K562 (cell line): ENCODE measurements at regions not wholly inside any gene's neighbourhood (a gene's known extent, or its start where the extent isn't known, plus 50 kb on each side); places are given as distances from the start of the nearest gene placed in this dataset.

Experiments
- ATAC-seq: fragments of 200-7000 bp; cut with Tn5 transposase; 3 replicates; pipeline ENCODE4 v1.9.1; 2020; ENCODE audit warnings: moderate library complexity
- BruUV-seq: library from RNA; stranded (reverse); fragments of 400-500 nt; replicated peaks from 2 replicates; lab custom pipeline; 2021; lab: Mats Ljungman, UMichigan
- CTCF ChIA-PET: fragments of 300-600 bp; formaldehyde crosslinking; extraction: SDS; loops from one replicate; lab custom pipeline; 2021; ENCODE audit warnings: low intra/inter-chr PET ratio; lab: Yijun Ruan, JAX
- POLR2A ChIA-PET: fragments of 300-600, 350-650 bp; sonication (Branson Sonifier 250); formaldehyde crosslinking; extraction: SDS; loops from one replicate; lab custom pipeline; 2021; ENCODE audit warnings: antibody characterized with exemption, inconsistent platforms; lab: Yijun Ruan, JAX
- DNase-seq, 4 experiments: peaks; one replicate each; pipeline versions ENCODE4 v3.0.0 to v3.0.0-alpha.2; 2011 to 2018; ENCODE audit warnings: low spot score in 3 of 4, mixed read lengths in 3 of 4; ENCODE audit errors: extremely low read depth in 1 of 4
- FAIRE-seq: peaks from 2 replicates; lab custom pipeline; 2011; peaks lifted over from hg19 to GRCh38; lab: Jason Lieb, UNC
- H2AFZ ChIP-seq: 2 replicates; pipeline ENCODE4 v1.6.0; 2011; ENCODE audit warnings: low read depth, low read length, control low read depth, inconsistent platforms
- H3K27ac ChIP-seq: fragments of 200-600 bp; 3 replicates; pipeline ENCODE4 v1.8.0; 2011; ENCODE audit warnings: low read depth, mild to moderate bottlenecking, control low read depth, inconsistent platforms, low read length, moderate library complexity, mixed read lengths; ENCODE audit errors: extremely low read depth
- H3K27me3 ChIP-seq, 2 experiments: fragments of 300-600 bp in 1 of 2; 2 replicates in 1 of 2; 3 replicates in 1 of 2; pipeline versions ENCODE4 v1.6.0 to v1.8.0; 2011; ENCODE audit warnings: inconsistent platforms in 2 of 2, low read length in 2 of 2, mild to moderate bottlenecking in 1 of 2, mixed read lengths in 1 of 2, moderate library complexity in 1 of 2; ENCODE audit not compliant: control insufficient read depth in 2 of 2, insufficient read depth in 2 of 2
- H3K36me3 ChIP-seq: fragments of 300-600 bp; 3 replicates; pipeline ENCODE4 v1.8.0; 2011; ENCODE audit warnings: mild to moderate bottlenecking, low read length, inconsistent platforms; ENCODE audit not compliant: control insufficient read depth, insufficient read depth
- H3K4me1 ChIP-seq, 2 experiments: fragments of 200-600 bp in 1 of 2; replicated peaks in 1 of 2; 2 replicates in 1 of 2; 3 replicates in 1 of 2; pipeline versions ENCODE4 v1.5.1 to v1.8.0; 2011; ENCODE audit warnings: inconsistent platforms in 2 of 2, low read length in 2 of 2, mild to moderate bottlenecking in 1 of 2, mixed read lengths in 1 of 2, moderate library complexity in 1 of 2; ENCODE audit not compliant: control insufficient read depth in 2 of 2, insufficient read depth in 2 of 2
- H3K4me2 ChIP-seq: 2 replicates; pipeline ENCODE4 v1.6.1; 2011; ENCODE audit warnings: low read length, control low read depth, inconsistent platforms, mixed read lengths; ENCODE audit not compliant: insufficient read depth
- H3K4me3 ChIP-seq: fragments of 200-600 bp; sonication (generic), shearing (Covaris generic); 2 replicates; pipeline ENCODE4 v1.5.1; 2016; ENCODE audit warnings: control low read depth, inconsistent platforms
- H3K79me2 ChIP-seq: fragments of 200-600 bp; 3 replicates; pipeline ENCODE4 v1.8.0; 2011; ENCODE audit warnings: low read length, inconsistent platforms; ENCODE audit not compliant: control insufficient read depth, insufficient read depth
- H3K9ac ChIP-seq, 2 experiments: 2 replicates each; pipeline versions ENCODE4 v1.6.0 to v1.6.1; 2011; ENCODE audit warnings: low read depth in 2 of 2, low read length in 2 of 2, control low read depth in 1 of 2, inconsistent platforms in 1 of 2, mild to moderate bottlenecking in 1 of 2, mixed read lengths in 1 of 2; ENCODE audit not compliant: insufficient read depth in 1 of 2
- H3K9me1 ChIP-seq: one replicate; pipeline ENCODE4 v1.6.0; 2011; ENCODE audit warnings: inconsistent platforms, mild to moderate bottlenecking, low read length, moderate library complexity; ENCODE audit not compliant: control insufficient read depth, insufficient read depth
- H3K9me3 ChIP-seq: replicated peaks from 2 replicates; pipeline ENCODE4 v1.5.1; 2011; ENCODE audit warnings: low read depth, low read length, inconsistent platforms; ENCODE audit not compliant: control insufficient read depth, insufficient read depth
- H4K20me1 ChIP-seq: replicated peaks from 2 replicates; pipeline ENCODE4 v1.6.1; 2011; ENCODE audit warnings: low read length, inconsistent platforms, mixed read lengths; ENCODE audit not compliant: control insufficient read depth, insufficient read depth
- CEBPB ChIP-seq: fragments of 450-650 bp; IDR thresholded peaks from 2 replicates; pipeline ENCODE4 v1.6.1; 2016; ENCODE audit warnings: missing genetic modification characterization, missing compliant biosample characterization
- EWSR1 ChIP-seq: fragments of 450-650 bp; IDR thresholded peaks from 2 replicates; pipeline ENCODE4 v1.6.1; 2018; ENCODE audit warnings: borderline replicate concordance, mild to moderate bottlenecking, low read depth, moderate library complexity; ENCODE audit not compliant: partially characterized antibody
- MEIS2 ChIP-seq: fragments of 450-650 bp; IDR thresholded peaks from 2 replicates; pipeline ENCODE4 v1.6.1; 2014; ENCODE audit warnings: mild to moderate bottlenecking; ENCODE audit not compliant: partially characterized antibody
- POLR2A ChIP-seq: fragments of 450-650 bp; conservative IDR thresholded peaks from 2 replicates; pipeline ENCODE4 v1.6.1; 2016
- WGBS: fragments of 100-300 bp; shearing (Covaris generic); methylation state at CpG from one replicate; pipeline ENCODE4 v1.1.6; 2016; ENCODE audit warnings: low coverage, mixed read lengths; ENCODE audit not compliant: insufficient coverage; ENCODE audit errors: missing lambda C conversion rate; 5-methylcytosine and 5-hydroxymethylcytosine counted together
- in situ Hi-C: fragments of 300-500 bp; cut with MboI; formaldehyde crosslinking; loops from 4 replicates; pipeline ENCODE4 v1.15.0; 2018; ENCODE audit warnings: inconsistent platforms, mixed read lengths
- intact Hi-C: fragments of 100-400 bp; cut with micrococcal nuclease; formaldehyde crosslinking; loops from 2 replicates; pipeline ENCODE4 v1.14.2; 2022

DNA sequence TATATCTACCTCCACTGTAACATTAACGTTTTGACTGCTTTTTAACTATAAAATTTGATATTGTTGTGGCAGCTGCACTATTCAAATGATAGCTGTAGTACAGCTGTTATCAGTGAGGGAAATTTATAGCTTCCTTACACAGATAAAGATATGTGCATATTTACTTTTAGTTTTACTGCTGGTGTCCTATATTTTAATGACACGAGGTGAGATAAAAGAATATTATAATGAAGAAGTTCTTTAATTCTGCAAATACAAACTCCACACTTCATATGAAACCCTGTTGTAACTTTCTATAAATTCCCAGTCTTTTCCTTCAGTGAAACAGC lies 427.8 kb upstream of the ZEB2 start:
- no peaks in the 10 kb centered on the region for H3K79me2 ChIP-seq
- DNase-seq, result no peak
- H3K9me1 ChIP-seq, result no peaks in the 10 kb centered on the region
- H2AFZ ChIP-seq, result no peak overlapping the region
- no TSS peak for BruUV-seq
- no peaks in the 10 kb centered on the region for H3K27me3 ChIP-seq
- H4K20me1 ChIP-seq, result no peaks in the 10 kb centered on the region
- CTCF ChIA-PET, result no interaction called here
- POLR2A ChIA-PET, result interaction anchor here (1.1 kb wide), 1 partner anchor 21 kb away, joined by 3 read pairs; no protein-coding TSS in a partner anchor
- no peak overlapping the region for H3K9ac ChIP-seq
- peaks cover 0 to 7% of the 10 kb centered on the region in 2 experiments; a peak in 2 of 5 replicates for H3K4me1 ChIP-seq
- no peaks in the 10 kb centered on the region for H3K9me3 ChIP-seq
- H3K4me3 ChIP-seq, result no peak overlapping the region
- 12% methylated on average over 2 of the region's 2 CpGs for WGBS
- intact Hi-C loops (no loop called here), in situ Hi-C loops (no loop called here)
- H3K27ac ChIP-seq, result no peak overlapping the region
- H3K36me3 ChIP-seq, result no peaks in the 10 kb centered on the region
- no peak for ATAC-seq
- peak; percentile 34 for TF ChIP-seq MEIS2
- no peak for TF ChIP-seq EWSR1
- H3K4me2 ChIP-seq, result no peak overlapping the region
- no peak for FAIRE-seq

DNA sequence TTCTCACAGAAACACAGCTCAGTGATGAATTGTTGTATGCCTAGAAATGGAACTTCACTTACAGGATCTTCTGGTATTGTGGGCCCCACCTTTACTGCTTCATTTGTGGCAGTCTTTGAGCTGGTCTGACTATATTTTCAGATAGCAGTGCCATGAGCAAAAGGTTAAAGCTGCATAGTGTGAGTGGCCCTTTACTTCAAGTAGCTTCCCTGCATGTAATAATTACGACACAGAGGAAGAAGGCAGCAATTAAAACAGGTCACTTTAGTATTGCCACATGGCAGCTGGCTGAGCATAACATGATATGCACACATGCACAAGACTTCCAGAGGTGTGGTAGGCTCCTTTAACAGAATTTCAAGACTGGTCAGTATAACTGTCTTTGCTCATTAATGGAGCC lies 426.3 kb upstream of the ZEB2 start:
- CTCF ChIA-PET, result no interaction called here
- POLR2A ChIA-PET, result no interaction called here
- TF ChIP-seq POLR2A, result no peak
- 0 out of 2 replicates have a peak, but pooled peaks have one; percentile 22 for TF ChIP-seq CEBPB (tag)
- H4K20me1 ChIP-seq, result no peaks in the 10 kb centered on the region
- no TSS peak for BruUV-seq
- H3K9me3 ChIP-seq, result no peaks in the 10 kb centered on the region
- intact Hi-C loops, result no loop called here
- H3K9ac ChIP-seq, result no peak overlapping the region
- H3K27ac ChIP-seq, result no peak overlapping the region
- FAIRE-seq (no peak), DNase-seq (no peak), ATAC-seq (no peak)
- H3K4me2 ChIP-seq, result no peak overlapping the region
- no peak overlapping the region for H3K4me3 ChIP-seq
- H3K4me1 ChIP-seq, result peaks cover 0 to 9% of the 10 kb centered on the region in 2 experiments; a peak in 2 of 5 replicates
- no peaks in the 10 kb centered on the region for H3K79me2 ChIP-seq
- no peak overlapping the region for H2AFZ ChIP-seq
- no peaks in the 10 kb centered on the region for H3K9me1 ChIP-seq
- in situ Hi-C loops, result no loop called here
- 67% methylated on average over 1 of the region's 1 CpG for WGBS
- H3K27me3 ChIP-seq, result no peaks in the 10 kb centered on the region
- H3K36me3 ChIP-seq, result no peaks in the 10 kb centered on the region
